ENCODE measurements at regions not wholly inside any gene's neighbourhood (a gene's known extent, or its start where the extent isn't known, plus 50 kb on each side); places are given as distances from the start of the nearest gene placed in this dataset.

- Histone ChIP-seq H3K9ac (ENCODE audit: low read length) (no peak overlapping the region), H3F3A (ENCODE audit: insufficient read depth, low read length) (no peaks in the 10 kb centered on the region), H3K4me3 (ENCODE audit: low read depth, low read length, poor library complexity, severe bottlenecking) (no peak overlapping the region), H2AFZ (ENCODE audit: low read length) (no peak overlapping the region), H3K4me2 (ENCODE audit: low read length) (no peak overlapping the region), H3K4me1 (ENCODE audit: insufficient read depth, low read length, severe bottlenecking) (no peaks in the 10 kb centered on the region), H3K27me3 (ENCODE audit: insufficient read depth, low read length) (no peaks in the 10 kb centered on the region), H3K36me3 (ENCODE audit: insufficient read depth, low read length) (no peaks in the 10 kb centered on the region), H3K27ac (ENCODE audit: low read depth, low read length, poor library complexity, severe bottlenecking) (no peak overlapping the region), H3K9me3 (ENCODE audit: low read length) (no peaks in the 10 kb centered on the region), H3K79me2 (ENCODE audit: insufficient read depth, low read length) (no peaks in the 10 kb centered on the region), H3K9me2 (ENCODE audit: low read depth, low read length) (no peaks in the 10 kb centered on the region), H4K20me1 (ENCODE audit: insufficient read depth, low read length) (no peaks in the 10 kb centered on the region)
- TF ChIP-seq EZH2 (IDR thresholded peaks at IDR 0.05; ENCODE audit: borderline replicate concordance, low read length), result no peak
- TF ChIP-seq CTCF (IDR thresholded peaks at IDR 0.05; ENCODE audit: low read length), result no peak
These were observed 529.6 kb downstream of the DHX35 start for GRCh38 chr20:39491711-39492110.

- no peaks in the 10 kb centered on the region for H3K79me2 ChIP-seq (ENCODE audit: insufficient read depth, low read length)
- H3F3A ChIP-seq (ENCODE audit: insufficient read depth, low read length), result no peaks in the 10 kb centered on the region
- no peaks in the 10 kb centered on the region for H3K9me2 ChIP-seq (ENCODE audit: low read depth, low read length)
- no peaks in the 10 kb centered on the region for H3K9me3 ChIP-seq (ENCODE audit: low read length)
- H3K9ac ChIP-seq (ENCODE audit: low read length), result no peak overlapping the region
- H3K4me2 ChIP-seq (ENCODE audit: low read length), result no peak overlapping the region
- H3K27me3 ChIP-seq (ENCODE audit: insufficient read depth, low read length), result no peaks in the 10 kb centered on the region
- H4K20me1 ChIP-seq (ENCODE audit: insufficient read depth, low read length), result no peaks in the 10 kb centered on the region
- H3K4me1 ChIP-seq (ENCODE audit: insufficient read depth, low read length, severe bottlenecking), result no peaks in the 10 kb centered on the region
- H2AFZ ChIP-seq (ENCODE audit: low read length), result no peak overlapping the region
- H3K27ac ChIP-seq (ENCODE audit: low read depth, low read length, poor library complexity, severe bottlenecking), result no peak overlapping the region
- no peak for TF ChIP-seq EZH2 (IDR thresholded peaks at IDR 0.05; ENCODE audit: borderline replicate concordance, low read length)
- no peak for TF ChIP-seq CTCF (IDR thresholded peaks at IDR 0.05; ENCODE audit: low read length)
- no peak overlapping the region for H3K4me3 ChIP-seq (ENCODE audit: low read depth, low read length, poor library complexity, severe bottlenecking)
- H3K36me3 ChIP-seq (ENCODE audit: insufficient read depth, low read length), result no peaks in the 10 kb centered on the region
These were observed 527.9 kb downstream of the DHX35 start for GRCh38 chr20:39489986-39490560.

- no peaks in the 10 kb centered on the region for H4K20me1 ChIP-seq (ENCODE audit: insufficient read depth, low read length)
- no peaks in the 10 kb centered on the region for H3K9me3 ChIP-seq (ENCODE audit: low read length)
- no peaks in the 10 kb centered on the region for H3K79me2 ChIP-seq (ENCODE audit: insufficient read depth, low read length)
- no peak for TF ChIP-seq CTCF (IDR thresholded peaks at IDR 0.05; ENCODE audit: low read length)
- TF ChIP-seq EZH2 (IDR thresholded peaks at IDR 0.05; ENCODE audit: borderline replicate concordance, low read length), result no peak
- H3K4me3 ChIP-seq (ENCODE audit: low read depth, low read length, poor library complexity, severe bottlenecking), result no peak overlapping the region
- no peak overlapping the region for H3K9ac ChIP-seq (ENCODE audit: low read length)
- no peak overlapping the region for H3K27ac ChIP-seq (ENCODE audit: low read depth, low read length, poor library complexity, severe bottlenecking)
- no peaks in the 10 kb centered on the region for H3K9me2 ChIP-seq (ENCODE audit: low read depth, low read length)
- no peaks in the 10 kb centered on the region for H3K4me1 ChIP-seq (ENCODE audit: insufficient read depth, low read length, severe bottlenecking)
- no peaks in the 10 kb centered on the region for H3K27me3 ChIP-seq (ENCODE audit: insufficient read depth, low read length)
- H3F3A ChIP-seq (ENCODE audit: insufficient read depth, low read length), result no peaks in the 10 kb centered on the region
- H2AFZ ChIP-seq (ENCODE audit: low read length), result no peak overlapping the region
- H3K36me3 ChIP-seq (ENCODE audit: insufficient read depth, low read length), result no peaks in the 10 kb centered on the region
- no peak overlapping the region for H3K4me2 ChIP-seq (ENCODE audit: low read length)
These were observed 518.3 kb downstream of the DHX35 start for GRCh38 chr20:39480276-39481043.
